LHCN-M2 (cell line): ENCODE measurements at regions not wholly inside any gene's neighbourhood (a gene's known extent, or its start where the extent isn't known, plus 50 kb on each side); places are given as distances from the start of the nearest gene placed in this dataset.
"Not testable (repeated sequence)": the region's sequence is repeated elsewhere in the genome, so short reads cannot be mapped to it uniquely, and the experiment has no call there.

Experiments
- DNase-seq: peaks from one replicate; pipeline ENCODE4 v3.0.0-alpha.2; 2012; ENCODE audit warnings: low read depth

GRCh38 chr3:170814822-170815221 lies 55.2 kb downstream of the RPL22L1 start:
- no peak for DNase-seq

- peak; percentile 83 for DNase-seq
Measured at GRCh38 chr3:170813266-170813665, 56.7 kb downstream of the RPL22L1 start.

GRCh38 chr3:170811928-170812591 lies 57.9 kb downstream of the RPL22L1 start:
- DNase-seq = peak; percentile 93

GRCh38 chr3:170811515-170811914 lies 58.5 kb downstream of the RPL22L1 start:
- DNase-seq = peak; percentile 54

- peak; percentile 64 for DNase-seq
Measured at GRCh38 chr3:170809975-170810357, 60.0 kb downstream of the RPL22L1 start.

- peak; percentile 86 for DNase-seq
Measured at GRCh38 chr3:170809007-170809974, 60.7 kb downstream of the RPL22L1 start.

GRCh38 chr3:170808041-170808440 lies 62.0 kb downstream of the RPL22L1 start:
- no peak for DNase-seq

- no peak for DNase-seq
Measured at GRCh38 chr3:170806676-170807075, 63.3 kb downstream of the RPL22L1 start.

- DNase-seq = no peak
Measured at GRCh38 chr3:170806141-170806540, 63.9 kb downstream of the RPL22L1 start.

- not testable (repeated sequence) for DNase-seq
Measured at GRCh38 chr3:170805296-170805695, 64.7 kb downstream of the RPL22L1 start.

GRCh38 chr3:170804634-170805033 lies 65.4 kb downstream of the RPL22L1 start:
- DNase-seq = not testable (repeated sequence)

- DNase-seq = peak; percentile 24
Measured at GRCh38 chr3:170804078-170804477, 65.9 kb downstream of the RPL22L1 start.

GRCh38 chr3:170802164-170803151 lies 67.5 kb downstream of the RPL22L1 start:
- DNase-seq = peak; percentile 99

GRCh38 chr3:170801597-170801996 lies 68.4 kb downstream of the RPL22L1 start:
- peak; percentile 37 for DNase-seq

- DNase-seq = not testable (repeated sequence)
Measured at GRCh38 chr3:170800275-170800674, 69.7 kb downstream of the RPL22L1 start.

GRCh38 chr3:170799009-170799408 lies 71.0 kb downstream of the RPL22L1 start:
- DNase-seq = no peak

- DNase-seq = no peak
Measured at GRCh38 chr3:170797685-170798084, 72.3 kb downstream of the RPL22L1 start.

- DNase-seq = no peak
Measured at GRCh38 chr3:170792471-170792870, 77.5 kb downstream of the RPL22L1 start.

GRCh38 chr3:170790647-170791046 lies 79.3 kb downstream of the RPL22L1 start:
- no peak for DNase-seq

GRCh38 chr3:170787464-170787863 lies 82.5 kb downstream of the RPL22L1 start:
- no peak for DNase-seq

- no peak for DNase-seq
Measured at GRCh38 chr3:170785454-170785853, 84.5 kb downstream of the RPL22L1 start.
